GM18517 (cell line): ENCODE measurements at regions not wholly inside any gene's neighbourhood (a gene's known extent, or its start where the extent isn't known, plus 50 kb on each side); places are given as distances from the start of the nearest gene placed in this dataset.

Experiments used
- ATAC-seq: cut with Tn5 transposase; IDR thresholded peaks from one replicate; pipeline ENCODE4 v1.9.1; 2021; ENCODE audit warnings: mild to moderate bottlenecking, moderate library complexity; ENCODE audit not compliant: unreplicated experiment

DNA sequence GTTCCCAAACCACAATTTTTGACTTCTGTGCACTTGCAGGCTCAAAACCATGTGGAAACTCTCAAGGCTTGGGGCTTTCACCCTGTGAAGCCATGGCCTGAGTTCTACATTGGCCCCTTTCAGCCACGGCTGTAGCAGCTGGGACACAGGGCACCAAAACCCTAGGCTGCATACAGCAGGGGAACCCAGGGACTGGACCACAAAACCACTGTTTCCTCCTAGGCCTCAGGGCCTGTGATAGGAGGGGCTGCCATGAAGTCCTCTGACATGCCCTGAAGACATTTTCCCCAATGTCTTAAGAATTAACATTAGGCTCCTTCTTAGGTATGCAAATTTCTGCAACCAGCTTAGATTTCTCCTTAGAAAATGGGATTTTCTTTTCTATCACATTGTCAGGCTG, 312.1 kb upstream of the TUSC1 start:
- no peak for ATAC-seq

DNA sequence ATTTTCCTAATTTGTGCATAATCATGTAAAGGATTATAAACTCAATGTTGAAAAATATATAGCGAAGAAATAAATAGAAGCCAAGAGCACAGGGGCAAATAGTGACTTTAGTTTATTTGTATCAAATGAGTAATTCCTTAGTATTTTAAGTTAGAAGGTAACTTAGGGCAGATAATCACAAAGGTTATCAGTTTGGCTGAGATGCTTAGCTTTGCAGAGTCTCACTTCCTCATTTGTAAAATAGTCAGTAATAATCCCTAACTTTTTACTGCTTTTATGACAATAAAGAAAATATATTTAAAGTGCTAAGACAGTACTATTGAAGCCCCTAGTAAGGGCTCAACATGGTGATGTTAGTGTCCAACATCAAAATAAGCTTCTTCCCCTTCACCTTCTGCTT, 297.4 kb upstream of the TUSC1 start:
- ATAC-seq, result no peak

DNA sequence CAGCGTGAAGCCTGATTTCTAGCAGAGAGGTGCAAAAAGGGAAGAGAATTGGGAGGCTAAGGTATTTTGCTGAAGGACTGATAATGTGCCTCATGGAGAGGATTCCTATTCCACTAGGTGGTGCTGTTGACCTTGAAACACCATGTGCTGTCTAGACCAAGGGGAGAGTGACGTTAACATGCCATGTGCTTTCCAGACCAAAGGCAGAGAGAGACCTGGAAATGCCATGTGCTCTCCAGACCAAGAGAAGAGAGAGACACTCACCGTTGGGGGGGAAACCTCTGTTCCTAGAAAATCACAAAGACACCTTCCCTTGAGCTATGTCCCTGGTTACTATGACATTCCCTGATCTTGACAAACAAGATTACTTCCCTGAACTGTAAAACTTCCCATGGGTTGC, 286.0 kb upstream of the TUSC1 start:
- no peak for ATAC-seq

DNA sequence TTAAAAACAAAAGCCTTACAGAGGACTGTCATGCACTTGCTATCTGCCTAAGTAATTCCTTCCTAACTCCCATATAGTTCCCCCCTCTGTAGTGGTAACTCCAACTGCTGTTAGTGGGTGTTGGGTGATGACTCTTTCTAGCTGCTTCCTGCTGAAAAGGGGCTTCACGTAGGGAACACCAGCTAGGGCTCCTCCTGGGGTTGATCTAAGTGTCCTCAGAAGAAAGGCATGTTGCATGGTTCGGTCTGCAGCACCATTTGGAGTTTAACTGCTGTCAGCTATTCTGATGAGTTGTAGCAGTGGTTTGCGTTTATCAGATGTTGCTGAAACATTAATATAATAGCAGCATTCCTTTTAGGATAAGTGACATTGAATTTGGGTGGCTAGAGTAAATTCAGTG, 281.9 kb upstream of the TUSC1 start:
- no peak for ATAC-seq

DNA sequence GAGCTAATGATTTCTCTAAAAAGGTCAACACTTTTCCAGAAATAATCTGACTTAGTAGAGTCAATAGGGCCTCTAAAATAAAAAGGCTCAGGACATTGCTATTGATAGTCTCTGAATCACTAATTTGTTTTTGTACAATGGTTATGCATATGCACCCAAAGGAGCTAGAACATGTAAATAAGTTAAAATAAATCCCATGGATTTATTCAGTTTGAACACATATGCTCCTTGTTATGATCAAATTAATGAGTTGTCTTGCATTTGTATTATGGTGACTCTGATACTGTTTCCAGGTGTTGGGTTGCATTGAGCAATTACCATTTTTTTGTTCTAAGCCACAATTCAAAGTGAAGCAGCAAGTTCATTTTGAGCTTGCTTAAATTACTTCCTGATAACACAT, 276.0 kb upstream of the TUSC1 start:
- no peak for ATAC-seq

DNA sequence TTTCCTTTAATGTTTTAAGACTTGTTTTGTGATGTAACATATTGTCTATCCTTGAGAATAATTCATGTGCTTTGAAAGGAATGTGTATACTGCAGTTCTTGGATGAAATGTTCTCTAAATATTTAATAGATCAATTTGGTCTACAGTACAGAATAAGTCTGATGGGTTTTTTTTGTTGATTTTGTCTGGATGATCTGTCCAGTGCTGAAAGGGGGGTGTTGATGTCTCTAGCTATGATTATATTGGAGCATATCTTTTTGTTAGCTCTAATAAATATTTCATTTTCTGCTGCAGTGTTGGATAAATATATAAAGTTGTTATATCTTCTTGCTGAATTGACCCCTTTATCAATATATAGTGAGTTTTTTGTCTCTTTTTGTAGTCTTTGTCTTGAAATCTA, 269.9 kb upstream of the TUSC1 start:
- ATAC-seq, result no peak

DNA sequence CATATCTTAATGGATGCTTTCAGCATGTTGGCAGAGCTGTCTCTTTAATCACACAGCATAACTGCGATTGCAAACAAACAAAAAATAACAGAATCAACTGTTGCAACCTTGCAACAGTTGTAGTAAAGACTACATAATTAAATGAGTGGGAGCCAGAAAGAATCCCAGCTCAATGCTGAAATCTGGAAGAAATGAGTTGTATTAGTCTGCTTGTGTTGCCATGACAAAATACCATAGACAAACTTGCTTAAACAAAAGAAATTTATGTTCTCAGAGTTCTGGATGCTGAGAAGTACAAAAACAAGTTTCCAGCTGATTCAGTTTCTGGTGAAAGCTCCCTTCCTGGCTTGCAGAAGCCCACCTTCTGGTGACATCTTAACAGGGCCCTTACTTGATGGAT, 260.9 kb upstream of the TUSC1 start:
- ATAC-seq, result no peak

- ATAC-seq, result no peak
These were observed 257.8 kb upstream of the TUSC1 start for GRCh38 chr9:25936031-25936430.

GRCh38 chr9:25935188-25935587, 256.9 kb upstream of the TUSC1 start:
- no peak for ATAC-seq

DNA sequence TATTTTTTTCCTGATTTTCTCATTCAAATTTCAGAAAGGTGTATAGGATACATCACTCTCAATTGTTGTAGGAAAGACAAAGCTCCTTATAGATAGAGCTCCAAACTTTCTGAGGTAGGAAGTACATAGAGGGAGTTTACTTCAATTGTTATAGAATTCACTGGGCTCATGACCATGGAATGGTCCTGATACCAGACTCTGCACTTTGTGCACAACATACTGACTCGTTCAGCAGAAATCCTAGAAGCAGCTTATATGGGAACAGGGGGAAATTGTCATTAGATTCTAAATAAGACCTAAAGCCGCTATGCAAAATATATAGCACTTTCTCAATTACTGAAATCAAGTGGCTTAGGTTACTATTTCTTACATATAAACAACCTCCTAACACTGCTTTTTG, 240.5 kb upstream of the TUSC1 start:
- no peak for ATAC-seq

- no peak for ATAC-seq
These were observed 239.6 kb upstream of the TUSC1 start for GRCh38 chr9:25917731-25918362.

GRCh38 chr9:25913806-25914205, 235.6 kb upstream of the TUSC1 start:
- no peak for ATAC-seq

GRCh38 chr9:25904701-25905100, 226.5 kb upstream of the TUSC1 start:
- ATAC-seq, result no peak

- no peak for ATAC-seq
These were observed 213.3 kb upstream of the TUSC1 start for GRCh38 chr9:25891527-25891926.

DNA sequence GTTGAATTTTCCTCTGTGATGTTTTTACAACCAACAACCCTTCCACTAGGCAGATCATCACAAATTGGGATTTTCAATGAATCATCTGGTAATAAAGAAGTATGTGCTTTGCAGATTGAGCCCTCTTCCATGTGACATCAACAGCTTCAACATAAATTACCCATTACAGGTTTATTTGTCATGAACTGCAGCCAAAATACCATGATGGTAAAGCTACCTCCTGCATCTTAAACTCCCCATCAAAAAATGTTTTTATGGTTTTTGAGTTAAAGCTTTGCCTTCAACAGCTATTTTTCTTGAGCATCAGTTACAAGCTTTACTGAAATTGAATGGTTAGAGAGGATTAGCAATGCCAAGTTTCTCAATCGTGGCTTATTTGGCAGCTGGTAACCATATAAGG, 211.4 kb upstream of the TUSC1 start:
- no peak for ATAC-seq

DNA sequence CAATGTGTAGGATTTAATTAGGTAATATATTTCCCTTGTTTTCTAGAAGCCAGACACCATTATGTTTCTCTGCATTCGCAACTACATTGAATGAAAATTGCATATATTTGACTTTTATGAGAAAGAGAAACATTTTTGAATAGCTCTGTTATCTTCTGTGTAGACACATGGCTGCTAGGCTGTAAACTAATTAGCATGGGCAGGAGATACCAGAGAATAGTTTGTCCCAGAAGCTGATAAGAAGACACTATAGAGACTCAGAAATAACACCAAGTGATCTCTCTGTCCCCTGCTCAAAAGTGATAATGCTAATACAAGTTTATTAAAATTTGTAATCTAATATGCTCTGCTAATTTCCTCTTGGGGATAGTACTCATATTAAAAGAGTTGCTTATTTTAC, 198.0 kb upstream of the TUSC1 start:
- ATAC-seq, result no peak

GRCh38 chr9:25864509-25864908, 186.3 kb upstream of the TUSC1 start:
- no peak for ATAC-seq

GRCh38 chr9:25861421-25861820, 183.2 kb upstream of the TUSC1 start:
- no peak for ATAC-seq

GRCh38 chr9:25857147-25857546, 178.9 kb upstream of the TUSC1 start:
- no peak for ATAC-seq

DNA sequence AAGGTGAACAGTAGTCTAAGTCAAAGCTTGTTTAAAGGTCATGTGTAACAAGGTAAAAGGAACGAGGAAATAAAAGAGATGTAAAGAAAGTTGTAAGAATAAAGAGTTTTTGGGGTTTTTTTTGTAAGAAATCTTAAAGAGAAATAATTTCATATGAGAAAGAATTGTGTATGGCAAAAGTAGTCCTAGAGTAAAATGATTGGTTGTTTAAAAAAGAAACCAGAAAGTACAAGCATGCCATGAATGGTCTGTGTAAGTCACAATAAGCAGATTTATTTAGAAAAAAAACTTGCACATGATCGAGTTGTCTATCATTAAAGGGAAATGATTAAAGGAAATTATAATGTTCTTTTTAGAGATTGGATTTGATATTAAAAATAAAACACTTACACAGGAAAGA, 172.6 kb upstream of the TUSC1 start:
- ATAC-seq, result no peak

GRCh38 chr9:25845867-25846266, 167.6 kb upstream of the TUSC1 start:
- ATAC-seq, result no peak

- no peak for ATAC-seq
These were observed 152.1 kb upstream of the TUSC1 start for GRCh38 chr9:25830381-25830780.

GRCh38 chr9:25827626-25828025, 149.4 kb upstream of the TUSC1 start:
- no peak for ATAC-seq

- ATAC-seq, result no peak
These were observed 138.2 kb upstream of the TUSC1 start for GRCh38 chr9:25816439-25816838.
